SW480 (cell line): ENCODE measurements at regions not wholly inside any gene's neighbourhood (a gene's known extent, or its start where the extent isn't known, plus 50 kb on each side); places are given as distances from the start of the nearest gene placed in this dataset.
"Not testable (repeated sequence)": the region's sequence is repeated elsewhere in the genome, so short reads cannot be mapped to it uniquely, and the experiment has no call there.

Experiments
- DNase-seq: peaks from one replicate; pipeline ENCODE4 v3.0.0-alpha.2; 2016; ENCODE audit warnings: low spot score

GRCh38 chr9:63450836-63451235, 1834.2 kb downstream of the FOXD4L5 start:
- DNase-seq = not testable (repeated sequence)

- not testable (repeated sequence) for DNase-seq
Observed at GRCh38 chr9:63425123-63425522, 1859.9 kb downstream of the FOXD4L5 start.

GRCh38 chr9:63390897-63391296, 1894.1 kb downstream of the FOXD4L5 start:
- not testable (repeated sequence) for DNase-seq

GRCh38 chr9:63385479-63385878, 1899.5 kb downstream of the FOXD4L5 start:
- DNase-seq = not testable (repeated sequence)

- not testable (repeated sequence) for DNase-seq
Observed at GRCh38 chr9:63379864-63380263, 1905.1 kb downstream of the FOXD4L5 start.

- DNase-seq = peak; percentile 25
Observed at GRCh38 chr9:63354219-63354618, 1930.8 kb downstream of the FOXD4L5 start.

GRCh38 chr9:63347347-63347746, 1937.7 kb downstream of the FOXD4L5 start:
- DNase-seq = not testable (repeated sequence)

- DNase-seq = peak; percentile 89
Observed at GRCh38 chr9:63346310-63347048, 1938.5 kb downstream of the FOXD4L5 start.

- not testable (repeated sequence) for DNase-seq
Observed at GRCh38 chr9:63344408-63344807, 1940.6 kb downstream of the FOXD4L5 start.

- peak; percentile 24 for DNase-seq
Observed at GRCh38 chr9:63342528-63342927, 1942.5 kb downstream of the FOXD4L5 start.

GRCh38 chr9:63337899-63338604, 1947.0 kb downstream of the FOXD4L5 start:
- peak; percentile 67 for DNase-seq

GRCh38 chr9:63335286-63335685, 1949.7 kb downstream of the FOXD4L5 start:
- not testable (repeated sequence) for DNase-seq

GRCh38 chr9:63334187-63334586, 1950.8 kb downstream of the FOXD4L5 start:
- DNase-seq = not testable (repeated sequence)

GRCh38 chr9:63333083-63333482, 1951.9 kb downstream of the FOXD4L5 start:
- not testable (repeated sequence) for DNase-seq

- DNase-seq = not testable (repeated sequence)
Observed at GRCh38 chr9:63328313-63328712, 1956.7 kb downstream of the FOXD4L5 start.

GRCh38 chr9:63327211-63327610, 1957.8 kb downstream of the FOXD4L5 start:
- not testable (repeated sequence) for DNase-seq

- not testable (repeated sequence) for DNase-seq
Observed at GRCh38 chr9:63326665-63327064, 1958.3 kb downstream of the FOXD4L5 start.

GRCh38 chr9:63325696-63326095, 1959.3 kb downstream of the FOXD4L5 start:
- not testable (repeated sequence) for DNase-seq

- DNase-seq = not testable (repeated sequence)
Observed at GRCh38 chr9:63318093-63318492, 1966.9 kb downstream of the FOXD4L5 start.

GRCh38 chr9:63315387-63315786, 1969.6 kb downstream of the FOXD4L5 start:
- DNase-seq = not testable (repeated sequence)

GRCh38 chr9:63296848-63297247, 1988.2 kb downstream of the FOXD4L5 start:
- DNase-seq = not testable (repeated sequence)

- DNase-seq = not testable (repeated sequence)
Observed at GRCh38 chr9:63296366-63296765, 1988.6 kb downstream of the FOXD4L5 start.

- DNase-seq = not testable (repeated sequence)
Observed at GRCh38 chr9:63289971-63290370, 1995.0 kb downstream of the FOXD4L5 start.
